IPS DF 6.9 (cell line): ENCODE measurements at regions not wholly inside any gene's neighbourhood (a gene's known extent, or its start where the extent isn't known, plus 50 kb on each side); places are given as distances from the start of the nearest gene placed in this dataset.

ENCODE experiments used
- DNase-seq: peaks from one replicate; pipeline ENCODE4 v3.0.0-alpha.2; 2013; ENCODE audit warnings: low read depth, low spot score
- H3K27ac ChIP-seq: one replicate; pipeline ENCODE4 v1.5.1; 2013; ENCODE audit warnings: low read length, control low read depth
- H3K27me3 ChIP-seq: 2 replicates; pipeline ENCODE4 v1.6.1; 2013; ENCODE audit warnings: mild to moderate bottlenecking, low read length; ENCODE audit not compliant: control insufficient read depth, insufficient read depth
- H3K36me3 ChIP-seq: 2 replicates; pipeline ENCODE4 v1.6.1; 2013; ENCODE audit warnings: low read length; ENCODE audit not compliant: control insufficient read depth, insufficient read depth
- H3K4me1 ChIP-seq: 2 replicates; pipeline ENCODE4 v1.6.1; 2013; ENCODE audit warnings: low read length; ENCODE audit not compliant: control insufficient read depth, insufficient read depth
- H3K4me3 ChIP-seq: 2 replicates; pipeline ENCODE4 v1.5.1; 2013; ENCODE audit warnings: mild to moderate bottlenecking, low read length
- H3K9me3 ChIP-seq: 2 replicates; pipeline ENCODE4 v1.6.1; 2013; ENCODE audit warnings: low read length, inconsistent platforms; ENCODE audit not compliant: control insufficient read depth, insufficient read depth
- WGBS: extraction: QIAGEN DNeasy Blood & Tissue Kit; methylation state at CpG from one replicate; pipeline ENCODE4 v1.1.7; 2013; ENCODE audit warnings: mixed read lengths, missing lambda C conversion rate; ENCODE audit not compliant: insufficient read length, insufficient coverage; 5-methylcytosine and 5-hydroxymethylcytosine counted together

DNA sequence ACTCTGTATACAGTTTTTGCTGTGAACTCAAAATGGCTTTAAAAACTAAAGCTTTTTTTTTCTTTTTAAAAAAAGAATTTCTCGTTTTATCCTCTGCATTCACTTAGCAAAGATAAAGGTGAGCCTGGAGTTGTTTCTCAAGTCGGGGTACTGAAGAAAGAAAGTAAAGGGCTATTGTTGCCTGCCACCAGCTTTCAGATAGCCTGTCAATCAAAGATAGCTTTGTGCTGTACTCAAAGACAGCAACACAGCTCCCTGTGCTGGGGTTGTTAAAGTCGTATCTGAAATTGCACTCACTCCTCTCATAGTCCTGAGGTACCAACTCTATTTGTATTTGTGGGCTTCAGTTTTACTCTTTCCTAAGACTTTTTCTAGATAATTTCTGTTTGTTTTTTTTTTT lies 710.1 kb upstream of the ID4 start:
- no peak for DNase-seq
- Histone ChIP-seq H3K9me3 (no peaks in the 10 kb centered on the region), H3K36me3 (no peaks in the 10 kb centered on the region), H3K4me3 (no peak overlapping the region), H3K27me3 (no peaks in the 10 kb centered on the region), H3K27ac (no peak overlapping the region), H3K4me1 (no peaks in the 10 kb centered on the region)
- WGBS: no CpG with 5 or more reads among the region's 3 CpGs

GRCh38 chr6:19128701-19129100 lies 708.5 kb upstream of the ID4 start:
- Histone ChIP-seq H3K27ac (no peak overlapping the region), H3K36me3 (no peaks in the 10 kb centered on the region)
- no CpG with 5 or more reads among the region's 8 CpGs for WGBS

GRCh38 chr6:19135706-19136105 lies 701.5 kb upstream of the ID4 start:
- Histone ChIP-seq H3K36me3 (no peaks in the 10 kb centered on the region), H3K9me3 (no peaks in the 10 kb centered on the region), H3K27ac (no peak overlapping the region), H3K4me1 (no peaks in the 10 kb centered on the region; the same call in 1 of the 2 replicates), H3K27me3 (no peaks in the 10 kb centered on the region), H3K4me3 (no peak overlapping the region)
- no CpG with 5 or more reads among the region's 2 CpGs for WGBS
- DNase-seq: no peak

More at GRCh38 chr6:19128701-19129100, 708.5 kb upstream of the ID4 start:
- no peaks in the 10 kb centered on the region for H3K4me1 ChIP-seq
- no peak overlapping the region for H3K4me3 ChIP-seq
- no peaks in the 10 kb centered on the region for H3K27me3 ChIP-seq
- no peak for DNase-seq
- no peaks in the 10 kb centered on the region for H3K9me3 ChIP-seq

DNA sequence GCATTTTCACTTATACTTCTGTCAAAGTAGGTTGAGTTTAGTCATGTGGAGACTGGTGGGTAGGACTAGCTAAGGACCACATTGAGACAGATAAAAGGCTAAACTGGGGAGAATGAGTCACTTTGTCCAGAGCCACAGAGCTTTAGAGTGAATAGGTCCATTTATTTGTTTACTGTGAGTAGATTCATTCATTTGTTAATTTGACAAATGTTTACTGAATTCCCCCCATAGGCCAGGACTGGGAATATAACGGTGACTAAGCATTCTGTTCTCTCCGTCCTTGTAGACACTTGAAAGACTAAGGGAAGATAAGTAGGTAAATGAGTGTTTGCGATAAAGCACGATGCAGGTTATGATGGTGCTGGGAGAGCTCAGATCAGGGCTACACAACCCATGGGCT lies 699.7 kb upstream of the ID4 start:
- Histone ChIP-seq H3K9me3 (no peaks in the 10 kb centered on the region), H3K36me3 (no peaks in the 10 kb centered on the region), H3K27ac (no peak overlapping the region), H3K27me3 (no peaks in the 10 kb centered on the region), H3K4me3 (no peak overlapping the region), H3K4me1 (no peaks in the 10 kb centered on the region; the same call in 1 of the 2 replicates)
- no peak for DNase-seq
- no CpG with 5 or more reads among the region's 4 CpGs for WGBS

DNA sequence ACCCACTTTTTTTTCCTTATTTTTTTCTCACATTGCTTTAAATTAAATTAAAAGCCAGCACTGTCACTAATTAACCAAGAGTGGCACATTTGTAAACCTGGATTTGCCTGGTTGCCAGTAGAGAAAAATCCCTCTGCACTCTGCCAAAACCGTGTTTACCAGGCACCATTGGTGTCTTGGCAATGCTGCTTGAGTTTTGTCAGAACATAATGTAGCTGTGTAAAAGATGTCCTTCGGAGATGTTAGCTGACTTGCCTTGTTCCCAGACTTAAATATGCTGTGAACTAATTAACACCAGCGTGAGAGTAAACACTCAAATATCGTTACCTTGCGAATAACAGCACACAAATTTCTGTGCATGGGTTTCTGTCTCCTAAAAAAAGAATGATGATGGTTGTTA lies 694.9 kb upstream of the ID4 start:
- Histone ChIP-seq H3K27me3 (no peaks in the 10 kb centered on the region), H3K36me3 (no peaks in the 10 kb centered on the region), H3K9me3 (no peaks in the 10 kb centered on the region), H3K4me3 (no peak overlapping the region), H3K4me1 (no peaks in the 10 kb centered on the region; the same call in 1 of the 2 replicates), H3K27ac (no peak overlapping the region)
- WGBS: no CpG with 5 or more reads among the region's 5 CpGs
- no peak for DNase-seq

- H3K9me3 ChIP-seq: no peaks in the 10 kb centered on the region
- no peak for DNase-seq
Measured at GRCh38 chr6:19150307-19150706, 686.9 kb upstream of the ID4 start.

DNA sequence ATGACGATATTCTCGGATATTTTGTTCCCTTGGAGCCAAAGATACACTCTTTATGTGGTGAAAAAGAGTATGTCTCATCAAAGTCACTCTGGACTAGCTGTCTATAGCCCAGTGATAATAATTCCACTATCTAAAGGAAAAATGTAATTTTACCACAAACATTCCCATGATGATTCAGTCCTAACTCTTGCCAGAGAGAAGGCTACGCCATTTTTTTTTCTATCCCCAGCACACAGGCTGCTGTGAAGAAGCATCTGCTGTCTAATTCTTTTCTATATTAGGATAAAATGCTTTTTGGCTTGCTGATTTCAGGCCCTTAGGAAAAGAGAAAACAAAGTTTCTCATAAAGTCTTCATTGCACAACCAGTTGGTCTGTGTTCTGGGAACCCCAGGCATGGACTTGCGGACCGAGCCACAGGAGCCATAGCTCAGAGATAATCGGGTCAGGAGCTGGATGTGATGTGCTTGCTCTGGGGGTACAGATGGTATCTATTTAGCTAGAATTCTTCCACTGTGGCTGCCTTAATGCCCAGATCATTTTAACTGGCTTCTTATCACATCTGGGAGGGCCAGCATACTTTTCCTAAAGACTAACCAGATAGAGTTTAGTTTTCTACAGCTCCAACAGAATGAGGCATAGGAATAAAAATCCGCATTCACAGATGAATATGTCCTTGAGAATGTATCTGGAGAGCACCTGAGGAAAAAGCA lies 683.7 kb upstream of the ID4 start:
- Histone ChIP-seq H3K36me3 (no peaks in the 10 kb centered on the region), H3K9me3 (no peaks in the 10 kb centered on the region), H3K4me3 (no peak overlapping the region), H3K27ac (no peak overlapping the region), H3K4me1 (no peaks in the 10 kb centered on the region), H3K27me3 (no peaks in the 10 kb centered on the region)
- no peak for DNase-seq
- WGBS: no CpG with 5 or more reads among the region's 7 CpGs

More at GRCh38 chr6:19150307-19150706, 686.9 kb upstream of the ID4 start:
- Histone ChIP-seq H3K27ac (no peak overlapping the region), H3K36me3 (no peaks in the 10 kb centered on the region), H3K4me3 (no peak overlapping the region), H3K27me3 (no peaks in the 10 kb centered on the region), H3K4me1 (no peaks in the 10 kb centered on the region)
- no CpG with 5 or more reads among the region's 3 CpGs for WGBS

GRCh38 chr6:19153981-19154295 lies 683.2 kb upstream of the ID4 start:
- H3K4me3 ChIP-seq: no peak overlapping the region
- no peak for DNase-seq
- no peak overlapping the region for H3K27ac ChIP-seq
- H3K4me1 ChIP-seq: no peaks in the 10 kb centered on the region
- no peaks in the 10 kb centered on the region for H3K9me3 ChIP-seq
- no CpG with 5 or more reads among the region's 1 CpG for WGBS
- H3K36me3 ChIP-seq: no peaks in the 10 kb centered on the region
- no peaks in the 10 kb centered on the region for H3K27me3 ChIP-seq

GRCh38 chr6:19156443-19156842 lies 680.7 kb upstream of the ID4 start:
- H3K27ac ChIP-seq: no peak overlapping the region

GRCh38 chr6:19157486-19157885 lies 679.7 kb upstream of the ID4 start:
- no peaks in the 10 kb centered on the region for H3K9me3 ChIP-seq
- H3K36me3 ChIP-seq: no peaks in the 10 kb centered on the region
- no peak for DNase-seq
- H3K4me3 ChIP-seq: no peak overlapping the region
- H3K4me1 ChIP-seq: no peaks in the 10 kb centered on the region
- H3K27ac ChIP-seq: no peak overlapping the region
- H3K27me3 ChIP-seq: no peaks in the 10 kb centered on the region

More at GRCh38 chr6:19156443-19156842, 680.7 kb upstream of the ID4 start:
- no peaks in the 10 kb centered on the region for H3K4me1 ChIP-seq
- no peaks in the 10 kb centered on the region for H3K9me3 ChIP-seq
- no peak for DNase-seq
- no peaks in the 10 kb centered on the region for H3K36me3 ChIP-seq
- H3K4me3 ChIP-seq: no peak overlapping the region
- H3K27me3 ChIP-seq: no peaks in the 10 kb centered on the region
- WGBS: 100% methylated on average over 1 of the region's 2 CpGs

GRCh38 chr6:19158586-19158985 lies 678.6 kb upstream of the ID4 start:
- no CpG with 5 or more reads among the region's 1 CpG for WGBS
- no peak for DNase-seq
- Histone ChIP-seq H3K9me3 (no peaks in the 10 kb centered on the region), H3K27ac (no peak overlapping the region), H3K36me3 (no peaks in the 10 kb centered on the region), H3K27me3 (no peaks in the 10 kb centered on the region), H3K4me3 (no peak overlapping the region), H3K4me1 (no peaks in the 10 kb centered on the region)
